ENCODE measurements at regions not wholly inside any gene's neighbourhood (a gene's known extent, or its start where the extent isn't known, plus 50 kb on each side); places are given as distances from the start of the nearest gene placed in this dataset.

DNA sequence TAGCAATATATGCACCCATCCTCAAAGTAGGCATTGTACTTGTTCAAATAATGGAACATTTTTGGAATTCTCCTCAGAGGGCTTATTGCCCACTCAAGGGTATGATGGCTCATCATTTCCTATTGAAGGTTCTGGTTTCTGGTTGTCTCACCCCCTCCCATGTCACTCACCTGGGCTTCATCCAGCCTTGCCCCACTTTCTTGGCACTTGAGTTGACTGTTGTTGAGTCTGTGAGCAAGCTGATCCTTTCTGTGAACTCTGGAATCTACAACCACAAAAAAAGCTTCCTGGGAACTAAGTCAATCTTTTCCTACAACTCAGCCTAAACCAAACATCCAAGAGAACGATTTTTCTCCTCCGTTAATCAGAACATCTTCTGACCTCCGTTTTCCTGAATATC, 73.9 kb upstream of the ANKH start:
- H2AFZ ChIP-seq (ENCODE audit: low read length) = no peak overlapping the region
- peak overlapping the region; percentile 23; the same call in 1 of the 2 replicates for H2BK20ac ChIP-seq (ENCODE audit: low read length)
- H2BK120ac ChIP-seq (replicated peaks; ENCODE audit: low read depth, low read length) = no peak overlapping the region
- H3K9me3 ChIP-seq (ENCODE audit: insufficient read depth in 2 of 2, low read depth in 1 of 2, low read length in 1 of 2) = no peaks in the 10 kb centered on the region
- H3K4me3 ChIP-seq (ENCODE audit: extremely low read depth in 1 of 4, insufficient read depth in 2 of 4, low read depth in 3 of 4, low read length in 4 of 4) = no peak overlapping the region
- H4K5ac ChIP-seq (ENCODE audit: insufficient read length, low read depth, low read length) = no peak overlapping the region
- H3K79me1 ChIP-seq (ENCODE audit: low read depth, low read length) = no peaks in the 10 kb centered on the region
- H2BK12ac ChIP-seq (ENCODE audit: low read depth, low read length) = no peak overlapping the region
- CTCF ChIA-PET (ENCODE audit: partially characterized antibody) = interaction anchor here (1.1 to 2.0 kb wide), 3 partner anchors 20 to 97 kb away, joined by 3 to 4 read pairs (median 4); no protein-coding TSS in a partner anchor
- H3K14ac ChIP-seq (ENCODE audit: insufficient read length) = no peak overlapping the region
- no peak overlapping the region for H2AK5ac ChIP-seq (ENCODE audit: low read depth, low read length)
- H3K4ac ChIP-seq (replicated peaks; ENCODE audit: insufficient read length, low read depth, low read length) = no peak overlapping the region
- H3K27me3 ChIP-seq (replicated peaks in 1 of 4; ENCODE audit: control insufficient read depth in 3 of 4, extremely low read depth in 1 of 4, insufficient read depth in 3 of 4, low read length in 3 of 4) = no peaks in the 10 kb centered on the region
- H4K8ac ChIP-seq (ENCODE audit: extremely low read depth, insufficient read depth, low read length) = no peak overlapping the region
- no peaks in the 10 kb centered on the region for H3K79me2 ChIP-seq (ENCODE audit: control insufficient read depth in 1 of 2, insufficient read depth in 2 of 2, low read length in 2 of 2)
- no peak overlapping the region for H3K56ac ChIP-seq (replicated peaks; ENCODE audit: insufficient read length, low read depth, low read length)
- H3K27ac ChIP-seq (ENCODE audit: low read depth, low read length) = no peak overlapping the region
- FAIRE-seq (no peak), DNase-seq (ENCODE audit: low read depth in 1 of 2, low spot score in 2 of 2) (no peak)
- H2BK5ac ChIP-seq (ENCODE audit: low read depth, low read length) = no peak overlapping the region
- H2BK15ac ChIP-seq (ENCODE audit: low read length) = no peak overlapping the region
- H3K23ac ChIP-seq (ENCODE audit: insufficient read length) = no peak overlapping the region
- no peak overlapping the region for H4K91ac ChIP-seq (replicated peaks; ENCODE audit: insufficient read length, low read length)
- 89% methylated on average over 3 of the region's 3 CpGs; no CpG with 5 or more reads in 1 of the 2 experiments for WGBS, 2 experiments (ENCODE audit: extremely low coverage in 1 of 2, insufficient coverage in 1 of 2, insufficient read length in 1 of 2, insufficient replicate concordance in 2 of 2, low coverage in 1 of 2, low lambda C conversion rate in 2 of 2, missing lambda C conversion rate in 1 of 2)
- H4K20me1 ChIP-seq (replicated peaks in 1 of 2; ENCODE audit: control insufficient read depth in 1 of 2, insufficient read depth in 2 of 2, low read length in 2 of 2) = no peaks in the 10 kb centered on the region
- H3K23me2 ChIP-seq (ENCODE audit: low read depth, low read length) = no peaks in the 10 kb centered on the region
- POLR2A ChIA-PET (ENCODE audit: partially characterized antibody) = no interaction called here
- no peak overlapping the region for H3K18ac ChIP-seq (ENCODE audit: extremely low read depth, low read length)
- H3K4me2 ChIP-seq (ENCODE audit: insufficient read depth in 1 of 2, low read depth in 2 of 2, low read length in 2 of 2) = no peak overlapping the region
- H3K36me3 ChIP-seq (ENCODE audit: control insufficient read depth in 2 of 4, insufficient read depth in 4 of 4, low read length in 3 of 4) = no peaks in the 10 kb centered on the region
- no peak overlapping the region for H3K9ac ChIP-seq (replicated peaks in 1 of 4; ENCODE audit: extremely low read depth in 1 of 4, low read depth in 3 of 4, low read length in 3 of 4)
- H3K4me1 ChIP-seq (replicated peaks in 1 of 4; ENCODE audit: control insufficient read depth in 3 of 4, insufficient read depth in 4 of 4, low read length in 3 of 4) = no peaks in the 10 kb centered on the region
- TF ChIP-seq, protein P1, sequence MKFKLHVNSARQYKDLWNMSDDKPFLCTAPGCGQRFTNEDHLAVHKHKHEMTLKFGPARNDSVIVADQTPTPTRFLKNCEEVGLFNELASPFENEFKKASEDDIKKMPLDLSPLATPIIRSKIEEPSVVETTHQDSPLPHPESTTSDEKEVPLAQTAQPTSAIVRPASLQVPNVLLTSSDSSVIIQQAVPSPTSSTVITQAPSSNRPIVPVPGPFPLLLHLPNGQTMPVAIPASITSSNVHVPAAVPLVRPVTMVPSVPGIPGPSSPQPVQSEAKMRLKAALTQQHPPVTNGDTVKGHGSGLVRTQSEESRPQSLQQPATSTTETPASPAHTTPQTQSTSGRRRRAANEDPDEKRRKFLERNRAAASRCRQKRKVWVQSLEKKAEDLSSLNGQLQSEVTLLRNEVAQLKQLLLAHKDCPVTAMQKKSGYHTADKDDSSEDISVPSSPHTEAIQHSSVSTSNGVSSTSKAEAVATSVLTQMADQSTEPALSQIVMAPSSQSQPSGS (IDR thresholded peaks at IDR 0.05; ENCODE audit: low read length) = no peak
- TF ChIP-seq CTBP2 (IDR thresholded peaks at IDR 0.05; ENCODE audit: borderline replicate concordance, insufficient read depth, insufficient read length, low read length) = no peak
- TF ChIP-seq TEAD4 (IDR thresholded peaks at IDR 0.05; ENCODE audit: low read depth, low read length) = no peak
- TF ChIP-seq RXRA (IDR thresholded peaks at IDR 0.05; ENCODE audit: insufficient read depth, low read depth, low read length) = no peak
- no peak for TF ChIP-seq SP4 (IDR thresholded peaks at IDR 0.05; ENCODE audit: low read length)
- no peak for TF ChIP-seq BRCA1 (IDR thresholded peaks at IDR 0.05; ENCODE audit: low read depth, low read length)
- no peak for TF ChIP-seq BACH1 (IDR thresholded peaks at IDR 0.05; ENCODE audit: low read length)
- no peak for TF ChIP-seq PHF8 (conservative IDR thresholded peaks at IDR 0.05; ENCODE audit: low read depth, low read length)
- no peak for TF ChIP-seq KDM1A (IDR thresholded peaks at IDR 0.05; ENCODE audit: borderline replicate concordance, low read length)
- TF ChIP-seq ZNF274 (IDR thresholded peaks at IDR 0.05; ENCODE audit: borderline replicate concordance, extremely low read depth, low read length) = no peak
- TF ChIP-seq NRF1 (IDR thresholded peaks at IDR 0.05; ENCODE audit: low read depth, low read length) = no peak
- TF ChIP-seq, protein P2, sequence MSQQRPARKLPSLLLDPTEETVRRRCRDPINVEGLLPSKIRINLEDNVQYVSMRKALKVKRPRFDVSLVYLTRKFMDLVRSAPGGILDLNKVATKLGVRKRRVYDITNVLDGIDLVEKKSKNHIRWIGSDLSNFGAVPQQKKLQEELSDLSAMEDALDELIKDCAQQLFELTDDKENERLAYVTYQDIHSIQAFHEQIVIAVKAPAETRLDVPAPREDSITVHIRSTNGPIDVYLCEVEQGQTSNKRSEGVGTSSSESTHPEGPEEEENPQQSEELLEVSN (IDR thresholded peaks at IDR 0.05) = no peak
- TF ChIP-seq SUZ12 (IDR thresholded peaks at IDR 0.05; ENCODE audit: low read length) = no peak

Data from H1 (cell line).